GM18867 (cell line): ENCODE measurements at regions not wholly inside any gene's neighbourhood (a gene's known extent, or its start where the extent isn't known, plus 50 kb on each side); places are given as distances from the start of the nearest gene placed in this dataset.

Source experiments
- ATAC-seq: cut with Tn5 transposase; IDR thresholded peaks from one replicate; pipeline ENCODE4 v1.9.1; 2021; ENCODE audit warnings: mild to moderate bottlenecking, moderate library complexity; ENCODE audit not compliant: unreplicated experiment

GRCh38 chr3:31442755-31443154, 90.0 kb upstream of the STT3B start:
- no peak for ATAC-seq

- ATAC-seq = no peak
Measured at GRCh38 chr3:31444220-31445142, 88.2 kb upstream of the STT3B start.

- ATAC-seq = no peak
Measured at GRCh38 chr3:31445701-31446100, 87.0 kb upstream of the STT3B start.

GRCh38 chr3:31448035-31448881, 84.5 kb upstream of the STT3B start:
- ATAC-seq = peak; percentile 71

GRCh38 chr3:31448882-31449243, 83.9 kb upstream of the STT3B start:
- ATAC-seq = peak; percentile 33

- peak; percentile 37 for ATAC-seq
Measured at GRCh38 chr3:31449318-31449717, 83.4 kb upstream of the STT3B start.

GRCh38 chr3:31450345-31450744, 82.4 kb upstream of the STT3B start:
- ATAC-seq = peak; percentile 40

- ATAC-seq = no peak
Measured at GRCh38 chr3:31452495-31453106, 80.1 kb upstream of the STT3B start.

GRCh38 chr3:31453430-31453829, 79.3 kb upstream of the STT3B start:
- ATAC-seq = no peak

- ATAC-seq = no peak
Measured at GRCh38 chr3:31455524-31455923, 77.2 kb upstream of the STT3B start.

GRCh38 chr3:31456373-31456772, 76.4 kb upstream of the STT3B start:
- ATAC-seq = no peak

- no peak for ATAC-seq
Measured at GRCh38 chr3:31461426-31461825, 71.3 kb upstream of the STT3B start.

- peak; percentile 91 for ATAC-seq
Measured at GRCh38 chr3:31462050-31462569, 70.6 kb upstream of the STT3B start.

- no peak for ATAC-seq
Measured at GRCh38 chr3:31465999-31466398, 66.7 kb upstream of the STT3B start.

GRCh38 chr3:31466866-31467265, 65.9 kb upstream of the STT3B start:
- no peak for ATAC-seq

- no peak for ATAC-seq
Measured at GRCh38 chr3:31468433-31468832, 64.3 kb upstream of the STT3B start.

GRCh38 chr3:31469385-31469784, 63.3 kb upstream of the STT3B start:
- ATAC-seq = no peak

GRCh38 chr3:31472479-31473390, 60.0 kb upstream of the STT3B start:
- ATAC-seq = no peak

- ATAC-seq = no peak
Measured at GRCh38 chr3:31476209-31476608, 56.5 kb upstream of the STT3B start.

GRCh38 chr3:31479431-31479830, 53.3 kb upstream of the STT3B start:
- no peak for ATAC-seq
